ENCODE measurements at regions not wholly inside any gene's neighbourhood (a gene's known extent, or its start where the extent isn't known, plus 50 kb on each side); places are given as distances from the start of the nearest gene placed in this dataset.

GRCh38 chr6:164792666-164793065 is 516.7 kb downstream of the C6orf118 start:
- Histone ChIP-seq H3K4me1 (ENCODE audit: control insufficient read depth, extremely low read depth, insufficient read depth, low read length) (no peaks in the 10 kb centered on the region), H3K9me1 (ENCODE audit: control insufficient read depth, extremely low read depth, insufficient read depth, low read length) (no peaks in the 10 kb centered on the region), H2AFZ (ENCODE audit: control insufficient read depth, low read length) (no peak overlapping the region), H3K9ac (ENCODE audit: control insufficient read depth, extremely low read depth, insufficient read depth, low read length) (no peak overlapping the region), H3K27ac (ENCODE audit: control insufficient read depth, insufficient read depth, low read length) (no peak overlapping the region), H3K79me2 (ENCODE audit: control insufficient read depth, insufficient read depth, low read length) (no peaks in the 10 kb centered on the region), H3K4me3 (ENCODE audit: control insufficient read depth in 2 of 3, extremely low read depth in 1 of 3, insufficient read depth in 2 of 3, low read depth in 1 of 3, low read length in 3 of 3) (no peak overlapping the region), H3K4me2 (ENCODE audit: control insufficient read depth, extremely low read depth, insufficient read depth, low read depth, low read length) (no peak overlapping the region), H3K9me3 (ENCODE audit: control insufficient read depth, low read depth, low read length) (no peaks in the 10 kb centered on the region), H3K27me3 (ENCODE audit: control insufficient read depth, extremely low read depth, insufficient read depth, low read length) (no peaks in the 10 kb centered on the region), H4K20me1 (ENCODE audit: control insufficient read depth, extremely low read depth, insufficient read depth, low read length) (no peaks in the 10 kb centered on the region), H3K36me3 (ENCODE audit: control insufficient read depth in 2 of 2, extremely low read depth in 1 of 2, insufficient read depth in 2 of 2, low read length in 2 of 2) (no peaks in the 10 kb centered on the region)
- TF ChIP-seq EZH2 (IDR thresholded peaks at IDR 0.05; ENCODE audit: low read length) (no peak), CTCF (optimal IDR thresholded peaks at IDR 0.05 in 1 of 3, IDR thresholded peaks at IDR 0.05 in 1 of 3, conservative IDR thresholded peaks at IDR 0.05 in 1 of 3; ENCODE audit: extremely low read depth in 1 of 3, insufficient read depth in 2 of 3, low read length in 3 of 3) (no peak)
- no peak for FAIRE-seq
- dilution Hi-C loops (cut with MboI; ENCODE audit: extremely low pct_ligation_motif_present, low sequenced_read_pairs) = no loop called here
- no peak for DNase-seq (ENCODE audit: low read depth, low spot score)

- Histone ChIP-seq H3K27ac (ENCODE audit: control insufficient read depth, insufficient read depth, low read length) (no peak overlapping the region), H3K9me1 (ENCODE audit: control insufficient read depth, extremely low read depth, insufficient read depth, low read length) (no peaks in the 10 kb centered on the region), H3K36me3 (ENCODE audit: control insufficient read depth in 2 of 2, extremely low read depth in 1 of 2, insufficient read depth in 2 of 2, low read length in 2 of 2) (no peaks in the 10 kb centered on the region), H4K20me1 (ENCODE audit: control insufficient read depth, extremely low read depth, insufficient read depth, low read length) (no peaks in the 10 kb centered on the region), H3K9me3 (ENCODE audit: control insufficient read depth, low read depth, low read length) (no peaks in the 10 kb centered on the region), H3K9ac (ENCODE audit: control insufficient read depth, extremely low read depth, insufficient read depth, low read length) (no peak overlapping the region), H3K4me3 (ENCODE audit: control insufficient read depth in 2 of 3, extremely low read depth in 1 of 3, insufficient read depth in 2 of 3, low read depth in 1 of 3, low read length in 3 of 3) (no peak overlapping the region), H3K27me3 (ENCODE audit: control insufficient read depth, extremely low read depth, insufficient read depth, low read length) (no peaks in the 10 kb centered on the region), H2AFZ (ENCODE audit: control insufficient read depth, low read length) (no peak overlapping the region), H3K79me2 (ENCODE audit: control insufficient read depth, insufficient read depth, low read length) (no peaks in the 10 kb centered on the region), H3K4me2 (ENCODE audit: control insufficient read depth, extremely low read depth, insufficient read depth, low read depth, low read length) (no peak overlapping the region), H3K4me1 (ENCODE audit: control insufficient read depth, extremely low read depth, insufficient read depth, low read length) (no peaks in the 10 kb centered on the region)
- DNase-seq (ENCODE audit: low read depth, low spot score) (no peak), FAIRE-seq (no peak)
- dilution Hi-C loops (cut with MboI; ENCODE audit: extremely low pct_ligation_motif_present, low sequenced_read_pairs) = no loop called here
- no peak for TF ChIP-seq CTCF (optimal IDR thresholded peaks at IDR 0.05 in 1 of 3, IDR thresholded peaks at IDR 0.05 in 1 of 3, conservative IDR thresholded peaks at IDR 0.05 in 1 of 3; ENCODE audit: extremely low read depth in 1 of 3, insufficient read depth in 2 of 3, low read length in 3 of 3)
- TF ChIP-seq EZH2 (IDR thresholded peaks at IDR 0.05; ENCODE audit: low read length) = no peak
Observed at GRCh38 chr6:164791498-164791897, 517.9 kb downstream of the C6orf118 start.

Data from keratinocyte (primary cell).